HepG2 (cell line): ENCODE measurements at regions not wholly inside any gene's neighbourhood (a gene's known extent, or its start where the extent isn't known, plus 50 kb on each side); places are given as distances from the start of the nearest gene placed in this dataset.

Source experiments
- ATAC-seq: fragments of 200-7000 bp; cut with Tn5 transposase; 3 replicates; pipeline ENCODE4 v1.9.1; 2020; ENCODE audit warnings: mild to moderate bottlenecking, moderate library complexity
- BruUV-seq: library from RNA; stranded (reverse); fragments of 400-500 nt; replicated peaks from 2 replicates; lab custom pipeline; 2021; lab: Mats Ljungman, UMichigan
- CTCF ChIA-PET: fragments of 300-600 bp; formaldehyde crosslinking; extraction: SDS; loops from one replicate; lab custom pipeline; 2021; ENCODE audit warnings: low total read pairs, inconsistent platforms, low intra/inter-chr PET ratio; lab: Yijun Ruan, JAX
- POLR2A ChIA-PET: fragments of 350-600 bp; sonication (Branson Sonifier 250); formaldehyde crosslinking; loops from one replicate; lab custom pipeline; 2020; ENCODE audit warnings: antibody characterized with exemption, inconsistent platforms; lab: Yijun Ruan, JAX
- DNase-seq: peaks from one replicate; pipeline ENCODE4 v3.0.0-alpha.2; 2015; ENCODE audit warnings: low spot score
- FAIRE-seq: peaks from 3 replicates; lab custom pipeline; 2011; peaks lifted over from hg19 to GRCh38; lab: Jason Lieb, UNC
- H2AFZ ChIP-seq: one replicate; pipeline ENCODE4 v1.6.1; 2011; ENCODE audit warnings: low read length, inconsistent platforms
- H3K27ac ChIP-seq: fragments of 300-600 bp; 3 replicates; pipeline ENCODE4 v1.8.0; 2011; ENCODE audit warnings: mixed run types, mild to moderate bottlenecking, mixed read lengths, low read length, inconsistent platforms; ENCODE audit not compliant: insufficient read depth; ENCODE audit errors: extremely low read length
- H3K27me3 ChIP-seq, 2 experiments: fragments of 200-600 bp in 1 of 2; 2 replicates in 1 of 2; 3 replicates in 1 of 2; pipeline versions ENCODE4 v1.6.0 to v1.8.0; 2011; ENCODE audit warnings: low read length in 2 of 2, mild to moderate bottlenecking in 2 of 2, moderate library complexity in 2 of 2, inconsistent platforms in 1 of 2; ENCODE audit not compliant: insufficient read depth in 2 of 2, control insufficient read depth in 1 of 2
- H3K36me3 ChIP-seq, 2 experiments: fragments of 200-600 bp in 1 of 2; replicated peaks in 1 of 2; 2 replicates in 1 of 2; 3 replicates in 1 of 2; pipeline versions ENCODE4 v1.5.1 to v1.8.0; 2011; ENCODE audit warnings: low read length in 2 of 2, inconsistent platforms in 1 of 2; ENCODE audit not compliant: insufficient read depth in 2 of 2, control insufficient read depth in 1 of 2
- H3K4me1 ChIP-seq: 2 replicates; pipeline ENCODE4 v1.5.1; 2012; ENCODE audit warnings: low read length, inconsistent platforms; ENCODE audit not compliant: insufficient read depth
- H3K4me2 ChIP-seq: 2 replicates; pipeline ENCODE4 v1.6.0; 2011; ENCODE audit warnings: low read depth, low read length, inconsistent platforms
- H3K4me3 ChIP-seq, 3 experiments: fragments of 200-600 bp in 1 of 3; sonication (generic), shearing (Covaris generic) in 1 of 3; replicated peaks in 1 of 3; 2 replicates each; pipeline ENCODE4 v1.5.1; 2011 to 2016; ENCODE audit warnings: low read length in 3 of 3, inconsistent platforms in 2 of 3, low read depth in 2 of 3, mild to moderate bottlenecking in 2 of 3, control low read depth in 1 of 3, mixed read lengths in 1 of 3; ENCODE audit not compliant: insufficient read depth in 1 of 3
- H3K79me2 ChIP-seq: one replicate; pipeline ENCODE4 v1.6.1; 2011; ENCODE audit warnings: low read length, inconsistent platforms; ENCODE audit not compliant: insufficient read depth
- H3K9ac ChIP-seq: 2 replicates; pipeline ENCODE4 v1.6.0; 2011; ENCODE audit warnings: mild to moderate bottlenecking, low read depth, low read length, inconsistent platforms; ENCODE audit not compliant: insufficient read depth
- H3K9me3 ChIP-seq: 2 replicates; pipeline ENCODE4 v1.5.1; 2012; ENCODE audit warnings: mild to moderate bottlenecking, low read length
- H4K20me1 ChIP-seq: 2 replicates; pipeline ENCODE4 v1.6.0; 2011; ENCODE audit warnings: inconsistent platforms, mild to moderate bottlenecking, low read length, moderate library complexity; ENCODE audit not compliant: insufficient read depth
- BRCA1 ChIP-seq: sonication (generic); formaldehyde crosslinking; IDR thresholded peaks from 2 replicates; pipeline ENCODE4 v1.4.0; 2020; ENCODE audit warnings: missing genetic modification reagents
- CEBPB ChIP-seq: IDR thresholded peaks from 2 replicates; pipeline ENCODE4 v1.6.1; 2011; ENCODE audit warnings: low read depth, low read length, improper control_type of control experiment, borderline replicate concordance
- HMG20B ChIP-seq: conservative IDR thresholded peaks from 2 replicates; pipeline ENCODE4 v1.6.1; 2016; ENCODE audit warnings: missing genetic modification reagents, missing compliant biosample characterization
- MTF1 ChIP-seq: sonication (generic); formaldehyde crosslinking; IDR thresholded peaks from 2 replicates; pipeline ENCODE4 v1.5.0; 2020; ENCODE audit warnings: missing genetic modification reagents
- RBM22 ChIP-seq: fragments of 200-400 bp; formaldehyde crosslinking; optimal IDR thresholded peaks from 2 replicates; pipeline ENCODE3; 2017; ENCODE audit warnings: mild to moderate bottlenecking, low read length, moderate library complexity
- ZNF556 ChIP-seq: sonication (generic); formaldehyde crosslinking; IDR thresholded peaks from 2 replicates; pipeline ENCODE4 v1.4.0; 2020; ENCODE audit warnings: mild to moderate bottlenecking, missing genetic modification reagents, borderline replicate concordance
- ZNF616 ChIP-seq: sonication (generic); formaldehyde crosslinking; IDR thresholded peaks from 2 replicates; pipeline ENCODE4 v1.5.0; 2020; ENCODE audit warnings: low read depth, mild to moderate bottlenecking, missing genetic modification reagents
- ZNF773 ChIP-seq: sonication (generic); formaldehyde crosslinking; IDR thresholded peaks from 2 replicates; pipeline ENCODE4 v1.4.0; 2020; ENCODE audit warnings: missing genetic modification reagents, borderline replicate concordance
- WGBS: methylation state at CpG from one replicate; pipeline ENCODE4 v1.1.6; 2017; ENCODE audit warnings: low lambda C conversion rate; 5-methylcytosine and 5-hydroxymethylcytosine counted together
- in situ Hi-C: cut with HindIII; loops from 2 replicates; pipeline ENCODE4 v1.10.0; 2017; ENCODE audit warnings: low pct_unique_long_range_greater_than_20kb; ENCODE audit not compliant: extremely low pct_ligation_motif_present
- intact Hi-C: fragments of 100-400 bp; cut with micrococcal nuclease; formaldehyde crosslinking; loops from one replicate; pipeline ENCODE4 v1.10.0; 2022; ENCODE audit not compliant: unreplicated experiment
- TF ChIP-seq, protein P1 (sequence below): sonication (generic); formaldehyde crosslinking; IDR thresholded peaks from 2 replicates; pipeline ENCODE4 v1.4.0; 2020; ENCODE audit warnings: missing genetic modification reagents
- TF ChIP-seq, protein P2 (sequence below): sonication (generic); formaldehyde crosslinking; IDR thresholded peaks from 2 replicates; pipeline ENCODE4 v1.8.0; 2022; ENCODE audit warnings: mild to moderate bottlenecking, missing genetic modification reagents
- TF ChIP-seq, protein P3 (sequence below): conservative IDR thresholded peaks from 2 replicates; pipeline ENCODE4 v1.6.1; 2018; ENCODE audit warnings: missing genetic modification reagents
- TF ChIP-seq, protein P4 (sequence below): sonication (generic); formaldehyde crosslinking; IDR thresholded peaks from 2 replicates; pipeline ENCODE4 v1.5.0; 2020; ENCODE audit warnings: missing genetic modification reagents, mild to moderate bottlenecking, borderline replicate concordance
- TF ChIP-seq, protein P5 (sequence below): sonication (generic); formaldehyde crosslinking; IDR thresholded peaks from 2 replicates; pipeline ENCODE4 v1.5.0; 2020; ENCODE audit warnings: missing genetic modification reagents

DNA sequence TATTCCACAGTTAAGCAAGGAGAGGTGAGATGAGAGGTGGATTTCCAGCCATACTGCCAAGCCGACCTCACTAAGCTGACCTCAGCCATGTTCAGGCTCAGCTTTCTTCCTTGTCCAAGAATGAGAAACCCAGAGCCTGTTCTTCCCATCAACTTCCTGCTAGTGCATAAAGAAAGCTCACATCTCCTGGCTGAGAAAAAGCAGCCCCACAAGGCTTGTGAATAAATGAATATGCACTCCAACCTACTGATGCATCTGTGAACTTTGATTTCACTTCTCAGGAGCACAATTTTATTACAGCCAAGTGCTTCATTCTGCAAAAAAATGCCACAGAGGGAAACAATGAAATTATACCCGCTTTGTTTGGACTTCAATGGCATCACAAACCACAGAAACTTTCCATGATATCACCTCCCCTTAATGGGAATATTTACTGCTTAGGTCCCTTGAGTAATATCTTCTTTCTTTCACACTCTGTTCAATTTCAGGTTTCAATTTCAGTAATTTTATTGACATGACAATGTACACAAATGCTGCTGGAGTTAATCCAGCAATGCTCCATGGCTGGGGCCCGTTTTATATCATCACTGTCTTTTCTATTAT is 437.0 kb upstream of the PPP2R3A start:
- Histone ChIP-seq H3K79me2 (no peaks in the 10 kb centered on the region), H3K27ac (no peak overlapping the region), H3K4me1 (no peaks in the 10 kb centered on the region), H2AFZ (no peak overlapping the region), H3K36me3 (no peaks in the 10 kb centered on the region), H3K9me3 (no peaks in the 10 kb centered on the region), H4K20me1 (no peaks in the 10 kb centered on the region), H3K27me3 (no peaks in the 10 kb centered on the region; a peak in 1 of 5 replicates), H3K9ac (no peak overlapping the region), H3K4me2 (no peak overlapping the region), H3K4me3 (no peak overlapping the region)
- FAIRE-seq (no peak), ATAC-seq (no peak), DNase-seq (no peak)
- WGBS: 3% methylated on average over 3 of the region's 3 CpGs
- BruUV-seq: no TSS peak
- intact Hi-C loops: no loop called here
- TF ChIP-seq, protein P1, sequence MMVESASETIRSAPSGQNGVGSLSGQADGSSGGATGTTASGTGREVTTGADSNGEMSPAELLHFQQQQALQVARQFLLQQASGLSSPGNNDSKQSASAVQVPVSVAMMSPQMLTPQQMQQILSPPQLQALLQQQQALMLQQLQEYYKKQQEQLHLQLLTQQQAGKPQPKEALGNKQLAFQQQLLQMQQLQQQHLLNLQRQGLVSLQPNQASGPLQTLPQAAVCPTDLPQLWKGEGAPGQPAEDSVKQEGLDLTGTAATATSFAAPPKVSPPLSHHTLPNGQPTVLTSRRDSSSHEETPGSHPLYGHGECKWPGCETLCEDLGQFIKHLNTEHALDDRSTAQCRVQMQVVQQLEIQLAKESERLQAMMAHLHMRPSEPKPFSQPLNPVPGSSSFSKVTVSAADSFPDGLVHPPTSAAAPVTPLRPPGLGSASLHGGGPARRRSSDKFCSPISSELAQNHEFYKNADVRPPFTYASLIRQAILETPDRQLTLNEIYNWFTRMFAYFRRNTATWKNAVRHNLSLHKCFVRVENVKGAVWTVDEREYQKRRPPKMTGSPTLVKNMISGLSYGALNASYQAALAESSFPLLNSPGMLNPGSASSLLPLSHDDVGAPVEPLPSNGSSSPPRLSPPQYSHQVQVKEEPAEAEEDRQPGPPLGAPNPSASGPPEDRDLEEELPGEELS (CRISPR knock-in tag): no peak
- TF ChIP-seq, protein P2, sequence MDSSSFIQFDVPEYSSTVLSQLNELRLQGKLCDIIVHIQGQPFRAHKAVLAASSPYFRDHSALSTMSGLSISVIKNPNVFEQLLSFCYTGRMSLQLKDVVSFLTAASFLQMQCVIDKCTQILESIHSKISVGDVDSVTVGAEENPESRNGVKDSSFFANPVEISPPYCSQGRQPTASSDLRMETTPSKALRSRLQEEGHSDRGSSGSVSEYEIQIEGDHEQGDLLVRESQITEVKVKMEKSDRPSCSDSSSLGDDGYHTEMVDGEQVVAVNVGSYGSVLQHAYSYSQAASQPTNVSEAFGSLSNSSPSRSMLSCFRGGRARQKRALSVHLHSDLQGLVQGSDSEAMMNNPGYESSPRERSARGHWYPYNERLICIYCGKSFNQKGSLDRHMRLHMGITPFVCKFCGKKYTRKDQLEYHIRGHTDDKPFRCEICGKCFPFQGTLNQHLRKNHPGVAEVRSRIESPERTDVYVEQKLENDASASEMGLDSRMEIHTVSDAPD (CRISPR knock-in tag): no peak
- TF ChIP-seq ZNF616 (no peak), RBM22 (no peak), HMG20B (CRISPR knock-in tag) (no peak), ZNF556 (CRISPR knock-in tag) (no peak), MTF1 (CRISPR knock-in tag) (no peak), ZNF773 (CRISPR knock-in tag) (no peak), CEBPB (no peak), BRCA1 (CRISPR knock-in tag) (no peak)
- TF ChIP-seq, protein P3, sequence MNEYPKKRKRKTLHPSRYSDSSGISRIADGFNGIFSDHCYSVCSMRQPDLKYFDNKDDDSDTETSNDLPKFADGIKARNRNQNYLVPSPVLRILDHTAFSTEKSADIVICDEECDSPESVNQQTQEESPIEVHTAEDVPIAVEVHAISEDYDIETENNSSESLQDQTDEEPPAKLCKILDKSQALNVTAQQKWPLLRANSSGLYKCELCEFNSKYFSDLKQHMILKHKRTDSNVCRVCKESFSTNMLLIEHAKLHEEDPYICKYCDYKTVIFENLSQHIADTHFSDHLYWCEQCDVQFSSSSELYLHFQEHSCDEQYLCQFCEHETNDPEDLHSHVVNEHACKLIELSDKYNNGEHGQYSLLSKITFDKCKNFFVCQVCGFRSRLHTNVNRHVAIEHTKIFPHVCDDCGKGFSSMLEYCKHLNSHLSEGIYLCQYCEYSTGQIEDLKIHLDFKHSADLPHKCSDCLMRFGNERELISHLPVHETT: no peak
- TF ChIP-seq, protein P4, sequence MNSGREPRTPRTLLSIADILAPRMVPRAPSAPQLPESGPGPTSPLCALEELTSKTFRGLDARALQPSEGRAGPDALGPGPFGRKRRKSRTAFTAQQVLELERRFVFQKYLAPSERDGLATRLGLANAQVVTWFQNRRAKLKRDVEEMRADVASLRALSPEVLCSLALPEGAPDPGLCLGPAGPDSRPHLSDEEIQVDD: no peak
- TF ChIP-seq, protein P5, sequence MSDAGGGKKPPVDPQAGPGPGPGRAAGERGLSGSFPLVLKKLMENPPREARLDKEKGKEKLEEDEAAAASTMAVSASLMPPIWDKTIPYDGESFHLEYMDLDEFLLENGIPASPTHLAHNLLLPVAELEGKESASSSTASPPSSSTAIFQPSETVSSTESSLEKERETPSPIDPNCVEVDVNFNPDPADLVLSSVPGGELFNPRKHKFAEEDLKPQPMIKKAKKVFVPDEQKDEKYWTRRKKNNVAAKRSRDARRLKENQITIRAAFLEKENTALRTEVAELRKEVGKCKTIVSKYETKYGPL (CRISPR knock-in tag): no peak
- ChIA-PET CTCF (no interaction called here), POLR2A (no interaction called here)
- in situ Hi-C loops: no loop called here
